Caco-2 (cell line): ENCODE measurements at regions not wholly inside any gene's neighbourhood (a gene's known extent, or its start where the extent isn't known, plus 50 kb on each side); places are given as distances from the start of the nearest gene placed in this dataset.

Experiments
- BruUV-seq: library from RNA; stranded (reverse); fragments of 400-500 nt; replicated peaks from 2 replicates; lab custom pipeline; 2021; lab: Mats Ljungman, UMichigan
- CTCF ChIA-PET: fragments of 300-600 bp; sonication (Branson Sonifier 250); formaldehyde crosslinking; loops from one replicate; lab custom pipeline; 2022; ENCODE audit warnings: antibody characterized with exemption; lab: Charles Lee
- POLR2A ChIA-PET: fragments of 300-600 bp; sonication (Branson Sonifier 250); formaldehyde crosslinking; loops from one replicate; lab custom pipeline; 2022; ENCODE audit warnings: antibody characterized with exemption; lab: Charles Lee
- DNase-seq, 2 experiments: peaks; one replicate each; pipeline versions ENCODE4 v3.0.0 to v3.0.0-alpha.2; 2020 to 2022
- H3K27me3 ChIP-seq: replicated peaks from 2 replicates; pipeline ENCODE4 v1.6.0; 2011; ENCODE audit warnings: low read length; ENCODE audit not compliant: control insufficient read depth, insufficient read depth
- H3K36me3 ChIP-seq: 2 replicates; pipeline ENCODE4 v1.5.1; 2011; ENCODE audit warnings: low read length; ENCODE audit not compliant: control insufficient read depth, insufficient read depth
- H3K4me1 ChIP-seq: fragments of 250-450 bp; sonication (Bioruptor Pico); 2 replicates; pipeline ENCODE4 v1.5.1; 2020; ENCODE audit warnings: mild to moderate bottlenecking
- H3K4me3 ChIP-seq: 2 replicates; pipeline ENCODE4 v1.5.1; 2011; ENCODE audit warnings: low read depth, mild to moderate bottlenecking, control low read depth, low read length
- H3K9me3 ChIP-seq: fragments of 250-450 bp; sonication (Bioruptor Pico); 2 replicates; pipeline ENCODE4 v1.5.1; 2020; ENCODE audit warnings: mild to moderate bottlenecking, moderate library complexity
- H3K27ac Mint-ChIP-seq: one replicate; pipeline ENCODE4 v1.8.0; 2022; ENCODE audit warnings: mixed read lengths; ENCODE audit not compliant: unreplicated experiment
- H3K27me3 Mint-ChIP-seq: one replicate; pipeline ENCODE4 v1.8.0; 2022; ENCODE audit warnings: mixed read lengths; ENCODE audit not compliant: insufficient read depth, unreplicated experiment
- H3K36me3 Mint-ChIP-seq: one replicate; pipeline ENCODE4 v1.8.0; 2022; ENCODE audit warnings: mild to moderate bottlenecking, mixed read lengths; ENCODE audit not compliant: insufficient read depth, unreplicated experiment
- H3K4me1 Mint-ChIP-seq: one replicate; pipeline ENCODE4 v1.8.0; 2022; ENCODE audit warnings: low read depth, mixed read lengths; ENCODE audit not compliant: unreplicated experiment
- H3K4me3 Mint-ChIP-seq: one replicate; pipeline ENCODE4 v1.8.0; 2022; ENCODE audit warnings: mild to moderate bottlenecking, moderate library complexity, mixed read lengths; ENCODE audit not compliant: unreplicated experiment
- H3K9me3 Mint-ChIP-seq: one replicate; pipeline ENCODE4 v1.8.0; 2022; ENCODE audit warnings: mixed read lengths; ENCODE audit not compliant: unreplicated experiment
- intact Hi-C: fragments of 100-400 bp; cut with micrococcal nuclease; formaldehyde crosslinking; loops from one replicate; pipeline ENCODE4 v1.10.0; 2022; ENCODE audit not compliant: unreplicated experiment
- TF ChIP-seq, protein P1 (sequence below), 2 experiments: fragments of 200-600 bp in 1 of 2; IDR thresholded peaks; 1 replicate in 1 of 2; 2 replicates in 1 of 2; pipeline versions ENCODE4 v1.5.1 to v1.8.0; 2011 to 2022; ENCODE audit warnings: antibody characterized with exemption in 1 of 2, control low read depth in 1 of 2, inconsistent platforms in 1 of 2, low read depth in 1 of 2, low read length in 1 of 2, mild to moderate bottlenecking in 1 of 2, moderate library complexity in 1 of 2; ENCODE audit not compliant: insufficient read depth in 1 of 2, severe bottlenecking in 1 of 2, unreplicated experiment in 1 of 2

GRCh38 chr2:106577255-106577651 lies 90.1 kb downstream of the CD8B2 start:
- no peaks in the 10 kb centered on the region for H3K36me3 ChIP-seq
- Mint-ChIP-seq H3K27ac (no peak overlapping the region), H3K4me1 (peaks cover 14% of the 10 kb centered on the region), H3K9me3 (no peaks in the 10 kb centered on the region), H3K36me3 (no peaks in the 10 kb centered on the region), H3K4me3 (no peak overlapping the region), H3K27me3 (peaks cover 12% of the 10 kb centered on the region)
- intact Hi-C loops = no loop called here
- CTCF ChIA-PET = no interaction called here
- BruUV-seq = no TSS peak
- TF ChIP-seq, protein P1, sequence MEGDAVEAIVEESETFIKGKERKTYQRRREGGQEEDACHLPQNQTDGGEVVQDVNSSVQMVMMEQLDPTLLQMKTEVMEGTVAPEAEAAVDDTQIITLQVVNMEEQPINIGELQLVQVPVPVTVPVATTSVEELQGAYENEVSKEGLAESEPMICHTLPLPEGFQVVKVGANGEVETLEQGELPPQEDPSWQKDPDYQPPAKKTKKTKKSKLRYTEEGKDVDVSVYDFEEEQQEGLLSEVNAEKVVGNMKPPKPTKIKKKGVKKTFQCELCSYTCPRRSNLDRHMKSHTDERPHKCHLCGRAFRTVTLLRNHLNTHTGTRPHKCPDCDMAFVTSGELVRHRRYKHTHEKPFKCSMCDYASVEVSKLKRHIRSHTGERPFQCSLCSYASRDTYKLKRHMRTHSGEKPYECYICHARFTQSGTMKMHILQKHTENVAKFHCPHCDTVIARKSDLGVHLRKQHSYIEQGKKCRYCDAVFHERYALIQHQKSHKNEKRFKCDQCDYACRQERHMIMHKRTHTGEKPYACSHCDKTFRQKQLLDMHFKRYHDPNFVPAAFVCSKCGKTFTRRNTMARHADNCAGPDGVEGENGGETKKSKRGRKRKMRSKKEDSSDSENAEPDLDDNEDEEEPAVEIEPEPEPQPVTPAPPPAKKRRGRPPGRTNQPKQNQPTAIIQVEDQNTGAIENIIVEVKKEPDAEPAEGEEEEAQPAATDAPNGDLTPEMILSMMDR (IDR thresholded peaks at IDR 0.05; ENCODE audit: insufficient read depth in 1 of 2, low read depth in 1 of 2, low read length in 1 of 2, severe bottlenecking in 1 of 2, unreplicated experiment in 1 of 2) = no peak
- H3K9me3 ChIP-seq = no peaks in the 10 kb centered on the region
- H3K4me1 ChIP-seq = 0 out of 2 replicates have a peak, but pooled peaks cover 8% of the 10 kb centered on the region
- no peak overlapping the region for H3K4me3 ChIP-seq
- no peak for DNase-seq
- H3K27me3 ChIP-seq = no peaks in the 10 kb centered on the region
- POLR2A ChIA-PET = no interaction called here

- H3K9me3 Mint-ChIP-seq = no peaks in the 10 kb centered on the region
- H3K27me3 Mint-ChIP-seq = peaks cover 12% of the 10 kb centered on the region
- H3K27ac Mint-ChIP-seq = no peak overlapping the region
- no peaks in the 10 kb centered on the region for H3K36me3 ChIP-seq
- POLR2A ChIA-PET = no interaction called here
- no peaks in the 10 kb centered on the region for H3K27me3 ChIP-seq
- no peaks in the 10 kb centered on the region for H3K36me3 Mint-ChIP-seq
- H3K9me3 ChIP-seq = no peaks in the 10 kb centered on the region
- peaks cover 14% of the 10 kb centered on the region for H3K4me1 Mint-ChIP-seq
- no peak overlapping the region for H3K4me3 ChIP-seq
- CTCF ChIA-PET = no interaction called here
- H3K4me3 Mint-ChIP-seq = no peak overlapping the region
- TF ChIP-seq, protein P1 (IDR thresholded peaks at IDR 0.05; ENCODE audit: insufficient read depth in 1 of 2, low read depth in 1 of 2, low read length in 1 of 2, severe bottlenecking in 1 of 2, unreplicated experiment in 1 of 2) = no peak
- intact Hi-C loops = loop anchor here (5.0 kb wide), 1 partner anchor 332 kb away; no protein-coding TSS in a partner anchor
- no TSS peak for BruUV-seq
- 0 out of 2 replicates have a peak, but pooled peaks cover 8% of the 10 kb centered on the region for H3K4me1 ChIP-seq
- no peak for DNase-seq
Observed at GRCh38 chr2:106579750-106580197, 92.6 kb downstream of the CD8B2 start.

- intact Hi-C loops = loop anchor here (5.0 kb wide), 1 partner anchor 333 kb away; no protein-coding TSS in a partner anchor
- H3K4me3 Mint-ChIP-seq = no peak overlapping the region
- H3K27ac Mint-ChIP-seq = no peak overlapping the region
Observed at GRCh38 chr2:106580241-106580640, 93.1 kb downstream of the CD8B2 start.

More at GRCh38 chr2:106580241-106580640, 93.1 kb downstream of the CD8B2 start:
- no peak overlapping the region for H3K4me3 ChIP-seq
- TF ChIP-seq, protein P1 (IDR thresholded peaks at IDR 0.05; ENCODE audit: insufficient read depth in 1 of 2, low read depth in 1 of 2, low read length in 1 of 2, severe bottlenecking in 1 of 2, unreplicated experiment in 1 of 2) = no peak
- peaks cover 12% of the 10 kb centered on the region for H3K27me3 Mint-ChIP-seq
- H3K27me3 ChIP-seq = no peaks in the 10 kb centered on the region
- no peaks in the 10 kb centered on the region for H3K36me3 ChIP-seq
- ChIA-PET CTCF (no interaction called here), POLR2A (no interaction called here)
- no peaks in the 10 kb centered on the region for H3K36me3 Mint-ChIP-seq
- no peaks in the 10 kb centered on the region for H3K9me3 ChIP-seq
- BruUV-seq = no TSS peak
- peaks cover 14% of the 10 kb centered on the region for H3K4me1 Mint-ChIP-seq
- no peak for DNase-seq
- H3K4me1 ChIP-seq = 0 out of 2 replicates have a peak, but pooled peaks cover 8% of the 10 kb centered on the region
- H3K9me3 Mint-ChIP-seq = no peaks in the 10 kb centered on the region
